ENCODE measurements at regions not wholly inside any gene's neighbourhood (a gene's known extent, or its start where the extent isn't known, plus 50 kb on each side); places are given as distances from the start of the nearest gene placed in this dataset.

DNA sequence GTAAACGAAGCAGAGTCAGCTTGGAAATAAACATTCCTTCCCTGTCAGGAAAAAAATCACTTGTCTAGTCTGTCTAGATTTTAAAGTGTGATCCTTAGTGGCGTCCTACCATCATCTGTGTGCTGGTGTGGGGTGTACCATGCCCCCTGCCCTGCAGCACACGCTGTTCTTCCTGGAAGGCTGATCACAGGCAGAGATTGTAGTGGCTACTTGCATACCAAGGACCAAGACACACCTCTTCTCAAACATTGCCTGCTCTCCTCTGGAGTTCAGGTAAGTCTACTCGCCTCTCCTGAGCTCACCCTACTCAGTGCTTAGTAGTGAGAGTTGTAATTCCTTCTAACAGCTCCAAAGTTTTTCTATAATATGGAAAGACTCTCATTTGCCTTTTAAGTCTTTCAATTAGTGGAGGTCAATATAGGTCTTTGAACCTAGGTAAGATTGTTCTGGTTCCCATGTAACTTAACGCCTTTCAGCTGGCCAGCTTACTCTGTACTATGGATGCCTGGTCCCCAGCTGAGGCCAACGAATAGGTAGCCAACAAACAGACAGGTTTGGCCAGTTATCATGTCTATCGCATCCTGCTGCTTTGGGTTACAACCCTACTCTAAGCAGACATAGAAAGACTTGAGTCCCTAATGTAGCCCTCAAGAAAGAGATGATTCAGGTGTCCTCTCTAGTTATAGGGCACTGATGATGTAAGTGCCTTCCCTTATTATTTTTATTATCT lies 55.4 kb downstream of the XCL1 start:
- in situ Hi-C loops (cut with MboI; ENCODE audit: low sequenced_read_pairs): loop anchor here (25.0 kb wide), 1 partner anchor 505 kb away; no protein-coding TSS in a partner anchor

DNA sequence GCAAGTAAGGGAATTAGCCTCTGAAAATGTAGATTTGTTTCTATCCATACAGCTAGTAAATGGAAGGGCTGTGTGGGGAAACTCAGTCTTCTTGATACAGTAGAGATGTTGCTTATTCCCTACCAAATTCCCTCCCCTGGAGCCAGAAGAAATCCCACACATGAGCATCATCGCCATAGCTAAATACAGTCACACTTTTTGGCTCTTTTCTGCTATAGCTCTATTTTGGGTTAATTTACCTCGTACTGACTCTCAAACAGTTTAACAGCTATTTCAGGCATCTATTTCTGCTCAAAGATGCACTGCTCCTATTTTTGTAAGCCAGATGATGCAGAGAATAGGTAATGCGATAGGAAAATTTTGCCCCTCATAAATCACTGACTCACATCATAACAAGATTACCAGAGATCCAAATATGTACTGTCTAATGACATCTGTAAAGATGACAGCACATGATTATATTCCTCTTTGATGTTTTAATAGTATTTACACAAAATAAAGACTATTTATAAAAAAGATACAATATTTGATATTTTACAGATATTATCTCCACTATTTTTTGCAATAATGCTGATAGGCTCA lies 58.6 kb downstream of the XCL1 start:
- in situ Hi-C loops (cut with MboI; ENCODE audit: low sequenced_read_pairs): loop anchor here (25.0 kb wide), 1 partner anchor 502 kb away; no protein-coding TSS in a partner anchor

- in situ Hi-C loops (cut with MboI; ENCODE audit: low sequenced_read_pairs): loop anchor here (25.0 kb wide), 1 partner anchor 501 kb away; no protein-coding TSS in a partner anchor
These were observed 59.8 kb downstream of the XCL1 start for GRCh38 chr1:168636200-168636599.

GRCh38 chr1:168636642-168637111 lies 60.3 kb downstream of the XCL1 start:
- in situ Hi-C loops (cut with MboI; ENCODE audit: low sequenced_read_pairs): loop anchor here (25.0 kb wide), 1 partner anchor 501 kb away; no protein-coding TSS in a partner anchor

DNA sequence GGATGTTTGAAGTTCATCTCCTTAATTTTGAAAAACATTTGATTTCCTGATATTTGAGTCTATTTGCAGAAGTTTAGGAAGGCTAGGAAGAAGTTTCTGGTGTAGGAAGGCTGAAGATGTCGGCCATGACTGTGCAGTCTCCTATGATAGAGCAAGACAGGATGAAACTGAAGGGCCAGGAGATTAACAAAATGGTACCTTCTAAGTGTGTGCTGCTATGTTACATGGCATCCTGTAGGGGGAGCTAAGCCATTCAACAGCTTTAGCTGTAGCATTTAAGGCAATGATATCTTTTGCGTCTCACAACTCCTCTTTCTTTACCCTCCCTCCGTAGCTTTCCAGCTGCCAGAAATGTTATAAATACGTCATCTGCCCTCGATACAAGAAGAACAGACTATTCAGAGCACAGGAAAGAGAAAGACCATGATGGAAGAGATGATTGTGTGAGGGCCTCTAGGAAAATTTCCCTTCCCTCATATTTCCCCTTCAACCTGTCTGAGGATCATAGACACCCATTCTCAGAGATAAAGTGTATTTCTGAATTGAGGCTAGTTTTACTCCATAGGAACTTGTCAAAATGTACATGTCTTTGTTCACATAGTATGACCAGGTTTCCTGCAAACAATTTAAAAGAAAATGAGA lies 61.1 kb downstream of the XCL1 start:
- in situ Hi-C loops (cut with MboI; ENCODE audit: low sequenced_read_pairs): loop anchor here (25.0 kb wide), 1 partner anchor 500 kb away; no protein-coding TSS in a partner anchor

- in situ Hi-C loops (cut with MboI; ENCODE audit: low sequenced_read_pairs): loop anchor here (25.0 kb wide), 1 partner anchor 498 kb away; no protein-coding TSS in a partner anchor
These were observed 62.5 kb downstream of the XCL1 start for GRCh38 chr1:168638884-168639283.

DNA sequence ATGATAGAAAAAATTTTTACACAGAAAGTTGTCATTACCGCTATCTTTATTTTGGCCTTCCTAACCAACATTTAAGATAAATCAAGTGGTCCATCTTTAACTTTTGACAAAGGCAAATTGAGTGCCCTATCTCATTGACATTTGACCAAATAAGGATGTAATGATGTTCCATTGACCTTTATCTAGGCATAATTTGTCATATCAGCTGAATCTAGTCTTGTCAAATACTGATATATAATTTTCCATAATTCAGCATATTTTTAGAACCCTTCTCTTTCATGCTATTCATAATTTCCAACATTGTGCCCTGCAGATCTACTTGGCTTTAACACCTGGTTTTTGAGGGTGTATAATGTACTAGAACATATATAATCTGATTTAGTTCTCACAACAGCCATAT lies 63.8 kb downstream of the XCL1 start:
- in situ Hi-C loops (cut with MboI; ENCODE audit: low sequenced_read_pairs): loop anchor here (25.0 kb wide), 1 partner anchor 497 kb away; no protein-coding TSS in a partner anchor

DNA sequence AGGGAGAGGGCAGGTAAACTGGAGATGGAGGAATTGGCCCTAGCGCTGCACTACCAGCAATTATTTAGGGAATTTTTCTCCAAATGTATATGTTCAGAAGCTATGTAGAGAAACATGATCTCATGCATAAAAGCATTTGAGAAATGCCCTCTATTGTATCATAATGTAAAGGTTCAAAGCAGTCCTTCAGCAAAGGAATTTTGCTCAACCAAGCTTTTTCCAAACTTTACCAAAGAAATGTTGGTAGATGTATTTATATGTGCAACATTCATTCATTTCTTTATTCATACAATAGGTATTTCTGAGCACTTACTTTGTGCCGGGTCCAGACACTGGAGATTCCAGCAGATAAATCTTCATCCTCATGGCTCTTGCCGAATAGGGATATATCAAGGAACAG lies 64.4 kb downstream of the XCL1 start:
- in situ Hi-C loops (cut with MboI; ENCODE audit: low sequenced_read_pairs): loop anchor here (25.0 kb wide), 1 partner anchor 496 kb away; no protein-coding TSS in a partner anchor

DNA sequence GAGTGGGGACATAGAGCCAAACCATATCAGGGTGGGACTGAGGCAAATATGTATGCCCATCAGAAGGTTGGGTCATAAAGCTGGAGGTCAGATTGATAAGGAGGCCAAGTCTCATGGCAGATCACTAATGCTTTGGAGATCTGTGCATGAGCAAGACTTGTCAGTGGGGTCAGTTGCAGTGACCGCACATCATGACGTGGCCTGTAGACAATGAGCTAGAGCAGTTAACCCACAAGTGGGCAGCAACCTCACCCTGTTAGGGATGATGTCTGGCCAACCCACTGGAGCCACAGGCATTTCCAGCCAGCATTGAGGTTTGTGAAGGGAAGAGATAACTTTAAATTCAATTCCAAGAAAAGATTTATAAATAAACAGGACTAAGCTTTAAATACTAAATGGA lies 66.7 kb downstream of the XCL1 start:
- in situ Hi-C loops (cut with MboI; ENCODE audit: low sequenced_read_pairs): loop anchor here (25.0 kb wide), 1 partner anchor 494 kb away; no protein-coding TSS in a partner anchor

Data from HL-60/S4 (cell line).